K562 (cell line): ENCODE measurements at regions not wholly inside any gene's neighbourhood (a gene's known extent, or its start where the extent isn't known, plus 50 kb on each side); places are given as distances from the start of the nearest gene placed in this dataset.

Source experiments
- CBFA2T3 ChIP-seq: fragments of 450-650 bp; IDR thresholded peaks from 2 replicates; pipeline ENCODE4 v1.6.1; 2017
- CC2D1A ChIP-seq: fragments of 450-650 bp; IDR thresholded peaks from 2 replicates; pipeline ENCODE4 v1.6.1; 2017; ENCODE audit warnings: mild to moderate bottlenecking
- HDAC1 ChIP-seq, 2 experiments: fragments of 450-650 bp; IDR thresholded peaks; 2 replicates each; pipeline ENCODE4 v1.6.1; 2016 to 2017; ENCODE audit warnings: inconsistent platforms in 1 of 2, mild to moderate bottlenecking in 1 of 2, moderate library complexity in 1 of 2
- MED1 ChIP-seq: sonication (generic); formaldehyde crosslinking; IDR thresholded peaks from 2 replicates; pipeline ENCODE4 v1.8.1; 2023; ENCODE audit warnings: missing genetic modification reagents, borderline replicate concordance
- SLC30A9 ChIP-seq: fragments of 250-450 bp; sonication (Bioruptor Pico); IDR thresholded peaks from 2 replicates; pipeline ENCODE4 v1.8.0; 2022; ENCODE audit warnings: mild to moderate bottlenecking, moderate library complexity
- TF ChIP-seq, protein P1 (sequence below), 2 experiments: fragments of 450-650 bp; formaldehyde crosslinking in 1 of 2; IDR thresholded peaks; 2 replicates each; pipeline versions ENCODE4 v1.4.0 to v1.6.1; 2014 to 2020; ENCODE audit warnings: mild to moderate bottlenecking in 2 of 2, borderline replicate concordance in 1 of 2, low read depth in 1 of 2
- TF ChIP-seq, protein P2 (sequence below): fragments of 250-450 bp; sonication (Bioruptor Pico); IDR thresholded peaks from 2 replicates; pipeline ENCODE4 v1.5.1; 2021; ENCODE audit warnings: mild to moderate bottlenecking

DNA sequence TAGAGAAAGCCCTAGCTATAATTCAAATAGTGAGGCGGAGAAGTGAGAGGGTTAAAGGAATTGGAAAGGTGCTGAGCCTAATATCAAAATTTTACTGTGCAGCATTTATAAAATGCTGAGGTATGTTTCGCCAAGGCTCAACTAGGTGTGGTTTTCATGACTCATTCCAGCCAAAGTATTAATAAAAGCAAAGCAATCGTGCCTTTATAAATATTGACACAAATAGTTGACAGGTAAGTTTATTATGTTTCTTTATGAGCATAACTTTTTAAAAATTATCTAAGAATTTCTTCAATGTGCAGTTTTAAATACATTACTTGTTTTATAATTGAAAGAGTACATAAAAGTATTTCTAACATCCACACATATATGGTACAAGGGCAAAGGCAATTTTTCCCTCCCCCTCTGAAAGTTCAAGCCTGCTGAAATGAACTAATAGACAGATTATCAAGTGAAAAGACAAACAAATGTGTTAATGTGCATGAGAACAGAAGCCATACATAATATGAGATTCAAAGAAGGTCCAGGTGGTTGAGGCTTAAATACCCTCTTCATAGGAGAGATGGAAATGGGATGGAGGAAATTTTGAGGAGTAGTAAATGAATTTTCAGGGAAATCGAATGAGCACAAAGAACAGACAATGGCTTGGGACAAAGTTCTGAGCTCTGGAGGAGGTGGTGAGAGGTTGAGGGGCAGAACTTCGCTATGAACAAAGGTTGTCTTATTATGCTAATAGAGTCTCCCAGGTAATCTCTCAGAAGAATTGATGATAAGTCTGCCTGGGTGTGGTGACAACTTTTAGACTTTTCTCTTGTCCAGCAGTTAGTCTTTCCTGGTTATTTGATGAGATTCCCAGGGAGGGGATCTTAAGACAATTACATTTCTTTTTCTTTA lies 326.5 kb downstream of the BUD13 start (continued):
- TF ChIP-seq, protein P1, sequence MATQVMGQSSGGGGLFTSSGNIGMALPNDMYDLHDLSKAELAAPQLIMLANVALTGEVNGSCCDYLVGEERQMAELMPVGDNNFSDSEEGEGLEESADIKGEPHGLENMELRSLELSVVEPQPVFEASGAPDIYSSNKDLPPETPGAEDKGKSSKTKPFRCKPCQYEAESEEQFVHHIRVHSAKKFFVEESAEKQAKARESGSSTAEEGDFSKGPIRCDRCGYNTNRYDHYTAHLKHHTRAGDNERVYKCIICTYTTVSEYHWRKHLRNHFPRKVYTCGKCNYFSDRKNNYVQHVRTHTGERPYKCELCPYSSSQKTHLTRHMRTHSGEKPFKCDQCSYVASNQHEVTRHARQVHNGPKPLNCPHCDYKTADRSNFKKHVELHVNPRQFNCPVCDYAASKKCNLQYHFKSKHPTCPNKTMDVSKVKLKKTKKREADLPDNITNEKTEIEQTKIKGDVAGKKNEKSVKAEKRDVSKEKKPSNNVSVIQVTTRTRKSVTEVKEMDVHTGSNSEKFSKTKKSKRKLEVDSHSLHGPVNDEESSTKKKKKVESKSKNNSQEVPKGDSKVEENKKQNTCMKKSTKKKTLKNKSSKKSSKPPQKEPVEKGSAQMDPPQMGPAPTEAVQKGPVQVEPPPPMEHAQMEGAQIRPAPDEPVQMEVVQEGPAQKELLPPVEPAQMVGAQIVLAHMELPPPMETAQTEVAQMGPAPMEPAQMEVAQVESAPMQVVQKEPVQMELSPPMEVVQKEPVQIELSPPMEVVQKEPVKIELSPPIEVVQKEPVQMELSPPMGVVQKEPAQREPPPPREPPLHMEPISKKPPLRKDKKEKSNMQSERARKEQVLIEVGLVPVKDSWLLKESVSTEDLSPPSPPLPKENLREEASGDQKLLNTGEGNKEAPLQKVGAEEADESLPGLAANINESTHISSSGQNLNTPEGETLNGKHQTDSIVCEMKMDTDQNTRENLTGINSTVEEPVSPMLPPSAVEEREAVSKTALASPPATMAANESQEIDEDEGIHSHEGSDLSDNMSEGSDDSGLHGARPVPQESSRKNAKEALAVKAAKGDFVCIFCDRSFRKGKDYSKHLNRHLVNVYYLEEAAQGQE (IDR thresholded peaks at IDR 0.05; ENCODE audit: borderline replicate concordance): no peak
- TF ChIP-seq, protein P1 (CRISPR knock-in tag; IDR thresholded peaks at IDR 0.05; ENCODE audit: low read depth): no peak
- no peak for TF ChIP-seq MED1 (CRISPR knock-in tag)
- TF ChIP-seq, protein P2, sequence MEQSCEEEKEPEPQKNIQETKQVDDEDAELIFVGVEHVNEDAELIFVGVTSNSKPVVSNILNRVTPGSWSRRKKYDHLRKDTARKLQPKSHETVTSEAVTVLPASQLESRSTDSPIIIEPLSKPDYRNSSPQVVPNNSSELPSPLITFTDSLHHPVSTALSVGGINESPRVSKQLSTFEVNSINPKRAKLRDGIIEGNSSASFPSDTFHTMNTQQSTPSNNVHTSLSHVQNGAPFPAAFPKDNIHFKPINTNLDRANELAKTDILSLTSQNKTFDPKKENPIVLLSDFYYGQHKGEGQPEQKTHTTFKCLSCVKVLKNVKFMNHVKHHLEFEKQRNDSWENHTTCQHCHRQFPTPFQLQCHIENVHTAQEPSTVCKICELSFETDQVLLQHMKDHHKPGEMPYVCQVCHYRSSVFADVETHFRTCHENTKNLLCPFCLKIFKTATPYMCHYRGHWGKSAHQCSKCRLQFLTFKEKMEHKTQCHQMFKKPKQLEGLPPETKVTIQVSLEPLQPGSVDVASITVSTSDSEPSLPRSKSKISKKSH (CRISPR knock-in tag): no peak
- TF ChIP-seq CC2D1A: no peak
- TF ChIP-seq HDAC1 (IDR thresholded peaks at IDR 0.05): no peak
- no peak for TF ChIP-seq CBFA2T3
- TF ChIP-seq SLC30A9 (CRISPR knock-in tag): no peak
